NT2/D1 (cell line): ENCODE measurements at regions not wholly inside any gene's neighbourhood (a gene's known extent, or its start where the extent isn't known, plus 50 kb on each side); places are given as distances from the start of the nearest gene placed in this dataset.
A peak's percentile ranks its signal among the peaks of the same experiment; 100 is the strongest.

ENCODE experiments used
- DNase-seq: peaks from one replicate; pipeline ENCODE4 v3.0.0-alpha.2; 2011; ENCODE audit warnings: low read depth, low spot score
- H3K27me3 ChIP-seq: 2 replicates; pipeline ENCODE4 v1.6.0; 2011; ENCODE audit warnings: mild to moderate bottlenecking; ENCODE audit not compliant: insufficient read length, insufficient read depth
- H3K36me3 ChIP-seq: 2 replicates; pipeline ENCODE4 v1.6.1; 2011; ENCODE audit warnings: mild to moderate bottlenecking, low read length, mixed read lengths; ENCODE audit not compliant: insufficient read depth, insufficient read length
- H3K4me1 ChIP-seq: 2 replicates; pipeline ENCODE4 v1.5.1; 2011; ENCODE audit not compliant: insufficient read depth, insufficient read length
- H3K4me3 ChIP-seq: 2 replicates; pipeline ENCODE4 v1.5.1; 2011; ENCODE audit warnings: low read depth; ENCODE audit not compliant: insufficient read length
- H3K9ac ChIP-seq: 2 replicates; pipeline ENCODE4 v1.6.0; 2011; ENCODE audit warnings: low read depth; ENCODE audit not compliant: insufficient read length
- H3K9me3 ChIP-seq: 2 replicates; pipeline ENCODE4 v1.5.1; 2011; ENCODE audit warnings: mild to moderate bottlenecking, low read length; ENCODE audit not compliant: insufficient read depth
- SUZ12 ChIP-seq: IDR thresholded peaks from 2 replicates; pipeline ENCODE4 v1.6.1; 2011; ENCODE audit not compliant: insufficient read length, insufficient read depth; ENCODE audit errors: extremely low read depth
- YY1 ChIP-seq: IDR thresholded peaks from 2 replicates; pipeline ENCODE4 v1.6.1; 2011; ENCODE audit not compliant: insufficient read length, insufficient read depth
- ZNF274 ChIP-seq: IDR thresholded peaks from 2 replicates; pipeline ENCODE4 v1.6.1; 2011; ENCODE audit warnings: mild to moderate bottlenecking, low read depth, low read length

DNA sequence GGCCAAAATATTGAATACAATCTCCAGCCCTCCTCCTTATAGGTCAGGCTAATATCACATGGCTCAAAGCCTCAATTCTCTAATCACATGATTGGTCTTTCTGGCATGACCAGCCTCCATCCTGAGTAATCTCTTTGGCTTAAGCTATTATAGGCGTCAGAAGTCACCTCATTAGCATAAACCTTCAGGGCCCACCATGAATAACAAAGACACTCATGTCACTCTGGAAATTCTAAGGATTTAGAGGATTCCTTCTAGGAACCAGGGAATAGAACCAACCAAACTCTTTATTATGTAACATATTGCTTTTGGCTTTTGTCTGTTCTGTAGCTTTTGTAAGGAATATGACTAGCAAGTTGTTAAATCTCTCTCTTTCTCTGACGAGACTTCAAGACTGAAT lies 109.2 kb upstream of the IGFBP7 start:
- H3K36me3 ChIP-seq = no peaks in the 10 kb centered on the region
- H3K9ac ChIP-seq = no peak overlapping the region
- H3K4me3 ChIP-seq = no peak overlapping the region
- H3K9me3 ChIP-seq = peaks cover 15% of the 10 kb centered on the region; the same call in 1 of the 2 replicates
- DNase-seq = peak; percentile 30
- no peaks in the 10 kb centered on the region for H3K27me3 ChIP-seq
- no peaks in the 10 kb centered on the region for H3K4me1 ChIP-seq
- no peak for TF ChIP-seq YY1
- TF ChIP-seq ZNF274 = no peak
- no peak for TF ChIP-seq SUZ12

GRCh38 chr4:57214654-57215411 lies 104.6 kb upstream of the IGFBP7 start:
- Histone ChIP-seq H3K36me3 (no peaks in the 10 kb centered on the region), H3K4me3 (no peak overlapping the region), H3K9me3 (peaks cover 21% of the 10 kb centered on the region; the same call in 1 of the 2 replicates), H3K27me3 (no peaks in the 10 kb centered on the region), H3K4me1 (no peaks in the 10 kb centered on the region), H3K9ac (no peak overlapping the region)
- TF ChIP-seq YY1 (no peak), SUZ12 (no peak), ZNF274 (no peak)
- no peak for DNase-seq

- TF ChIP-seq ZNF274 = no peak
- no peak for TF ChIP-seq YY1
- TF ChIP-seq SUZ12 = no peak
- Histone ChIP-seq H3K36me3 (no peaks in the 10 kb centered on the region), H3K4me3 (no peak overlapping the region), H3K9ac (no peak overlapping the region), H3K9me3 (peaks cover 15% of the 10 kb centered on the region; the same call in 1 of the 2 replicates), H3K27me3 (no peaks in the 10 kb centered on the region), H3K4me1 (no peaks in the 10 kb centered on the region)
- DNase-seq = no peak
Observed at GRCh38 chr4:57211131-57211530, 100.9 kb upstream of the IGFBP7 start.

DNA sequence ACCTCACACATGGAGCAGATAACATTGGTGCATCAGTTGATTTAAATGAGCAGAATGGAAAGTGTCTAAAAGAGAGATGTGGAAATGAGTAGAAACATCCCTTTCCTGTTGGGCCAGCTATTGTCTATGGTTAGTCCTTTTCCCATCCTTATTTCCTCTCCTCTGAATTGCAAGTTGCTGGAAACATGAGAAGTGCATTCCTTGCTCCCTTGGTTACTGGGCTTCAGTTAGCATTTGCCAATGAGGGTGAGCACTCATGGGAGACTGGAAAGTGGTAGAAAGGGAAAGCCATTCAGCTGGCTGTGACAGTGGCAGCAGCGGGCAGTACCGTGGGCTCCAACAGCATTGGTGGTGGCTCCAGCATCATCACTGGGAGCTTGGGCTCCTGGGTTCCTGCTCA lies 96.0 kb upstream of the IGFBP7 start:
- no peaks in the 10 kb centered on the region for H3K4me1 ChIP-seq
- no peaks in the 10 kb centered on the region for H3K27me3 ChIP-seq
- no peak overlapping the region for H3K9ac ChIP-seq
- no peak for DNase-seq
- peaks cover 9% of the 10 kb centered on the region; the same call in 1 of the 2 replicates for H3K9me3 ChIP-seq
- H3K36me3 ChIP-seq = no peaks in the 10 kb centered on the region
- no peak for TF ChIP-seq YY1
- no peak for TF ChIP-seq SUZ12
- TF ChIP-seq ZNF274 = no peak
- no peak overlapping the region for H3K4me3 ChIP-seq

- 0 out of 2 replicates have a peak, but pooled peaks cover 7% of the 10 kb centered on the region for H3K9me3 ChIP-seq
- no peaks in the 10 kb centered on the region for H3K27me3 ChIP-seq
- no peaks in the 10 kb centered on the region for H3K36me3 ChIP-seq
- no peaks in the 10 kb centered on the region for H3K4me1 ChIP-seq
- no peak for DNase-seq
- no peak for TF ChIP-seq ZNF274
- no peak for TF ChIP-seq SUZ12
- no peak for TF ChIP-seq YY1
- no peak overlapping the region for H3K4me3 ChIP-seq
- H3K9ac ChIP-seq = no peak overlapping the region
Observed at GRCh38 chr4:57205580-57205979, 95.4 kb upstream of the IGFBP7 start.

DNA sequence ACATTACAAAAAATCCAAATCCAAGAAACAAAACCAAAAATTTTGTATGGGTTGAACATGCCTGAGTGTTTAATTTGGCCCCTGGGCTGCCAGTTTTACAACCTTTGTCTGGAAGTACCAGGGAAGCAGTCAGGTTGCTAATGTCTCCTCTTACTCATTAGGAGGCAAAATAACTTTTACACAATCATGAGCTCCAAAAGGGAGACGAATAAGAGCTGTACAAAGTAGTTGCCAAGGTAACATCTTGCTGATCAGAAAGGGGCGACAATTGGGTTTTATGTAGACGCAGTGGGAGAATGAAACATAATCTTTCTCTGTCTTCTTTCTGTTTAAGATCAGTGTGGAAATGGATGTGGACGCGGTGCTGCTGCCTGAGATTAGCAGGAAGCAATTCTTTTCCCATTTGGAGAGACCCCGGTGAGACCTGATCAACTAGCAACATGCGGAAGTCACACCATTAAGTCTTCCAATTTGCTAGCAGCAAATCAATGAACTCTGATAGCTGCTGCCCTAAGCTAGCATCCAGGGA lies 90.7 kb upstream of the IGFBP7 start:
- H3K36me3 ChIP-seq = no peaks in the 10 kb centered on the region
- H3K9ac ChIP-seq = no peak overlapping the region
- DNase-seq = no peak
- H3K4me1 ChIP-seq = no peaks in the 10 kb centered on the region
- no peak overlapping the region for H3K4me3 ChIP-seq
- TF ChIP-seq ZNF274 = no peak
- no peak for TF ChIP-seq YY1
- no peak for TF ChIP-seq SUZ12
- peaks cover 11% of the 10 kb centered on the region; the same call in 1 of the 2 replicates for H3K9me3 ChIP-seq
- no peaks in the 10 kb centered on the region for H3K27me3 ChIP-seq

DNA sequence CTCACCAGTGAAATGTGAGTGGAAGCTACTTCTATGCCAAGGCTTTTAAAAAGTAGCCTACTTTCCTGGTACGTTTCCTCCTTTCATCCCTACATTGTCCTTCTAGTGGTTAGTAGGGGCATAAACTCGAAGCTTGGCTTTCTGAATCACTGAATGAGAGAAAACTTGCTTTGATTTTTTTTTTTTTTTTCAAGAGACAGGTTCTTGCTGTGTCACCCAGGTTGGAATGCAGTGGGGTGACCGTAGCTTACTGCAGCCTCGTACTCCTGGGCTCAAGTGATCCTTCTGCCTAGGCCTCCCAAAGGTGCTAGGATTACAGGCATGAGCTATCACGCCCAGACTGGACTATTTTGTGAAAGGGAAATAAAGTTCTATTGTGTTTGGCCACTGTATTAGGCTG lies 89.1 kb upstream of the IGFBP7 start:
- H3K4me3 ChIP-seq = no peak overlapping the region
- TF ChIP-seq ZNF274 (no peak), SUZ12 (no peak)
- H3K9ac ChIP-seq = no peak overlapping the region
- H3K4me1 ChIP-seq = no peaks in the 10 kb centered on the region
- no peaks in the 10 kb centered on the region for H3K27me3 ChIP-seq
- no peaks in the 10 kb centered on the region for H3K36me3 ChIP-seq
- peaks cover 16% of the 10 kb centered on the region; the same call in 1 of the 2 replicates for H3K9me3 ChIP-seq
- no peak for DNase-seq
